ENCODE measurements at regions not wholly inside any gene's neighbourhood (a gene's known extent, or its start where the extent isn't known, plus 50 kb on each side); places are given as distances from the start of the nearest gene placed in this dataset.
"Not testable (repeated sequence)": the region's sequence is repeated elsewhere in the genome, so short reads cannot be mapped to it uniquely, and the experiment has no call there.

GRCh38 chr6:19979059-19979458 is 141.9 kb downstream of the ID4 start:
- DNase-seq, result no peak

GRCh38 chr6:19979986-19980385 is 142.8 kb downstream of the ID4 start:
- no peak for DNase-seq

GRCh38 chr6:19983374-19983773 is 146.2 kb downstream of the ID4 start:
- no peak for DNase-seq

GRCh38 chr6:19986691-19987438 is 149.7 kb downstream of the ID4 start:
- no peak for DNase-seq

GRCh38 chr6:19988555-19988954 is 151.4 kb downstream of the ID4 start:
- peak; percentile 17 for DNase-seq

GRCh38 chr6:19991176-19991575 is 154.0 kb downstream of the ID4 start:
- DNase-seq, result no peak

- no peak for DNase-seq
These were observed 157.7 kb downstream of the ID4 start for GRCh38 chr6:19994909-19995308.

- no peak for DNase-seq
These were observed 158.5 kb downstream of the ID4 start for GRCh38 chr6:19995575-19996257.

- DNase-seq, result no peak
These were observed 159.9 kb downstream of the ID4 start for GRCh38 chr6:19997104-19997503.

GRCh38 chr6:19998541-19998940 is 161.4 kb downstream of the ID4 start:
- no peak for DNase-seq

- peak; percentile 59 for DNase-seq
These were observed 162.4 kb downstream of the ID4 start for GRCh38 chr6:19999319-20000191.

- no peak for DNase-seq
These were observed 164.1 kb downstream of the ID4 start for GRCh38 chr6:20001286-20001685.

GRCh38 chr6:20006037-20006436 is 168.9 kb downstream of the ID4 start:
- DNase-seq, result no peak

GRCh38 chr6:20008131-20008530 is 171.0 kb downstream of the ID4 start:
- DNase-seq, result no peak

- DNase-seq, result no peak
These were observed 176.1 kb downstream of the ID4 start for GRCh38 chr6:20013066-20013861.

- DNase-seq, result no peak
These were observed 177.3 kb downstream of the ID4 start for GRCh38 chr6:20014508-20014907.

GRCh38 chr6:20020526-20020925 is 183.4 kb downstream of the ID4 start:
- no peak for DNase-seq

GRCh38 chr6:20021795-20022194 is 184.6 kb downstream of the ID4 start:
- no peak for DNase-seq

- DNase-seq, result not testable (repeated sequence)
These were observed 186.6 kb downstream of the ID4 start for GRCh38 chr6:20023549-20024315.

- no peak for DNase-seq
These were observed 187.1 kb downstream of the ID4 start for GRCh38 chr6:20024316-20024673.

- DNase-seq, result no peak
These were observed 187.3 kb downstream of the MBOAT1 start for GRCh38 chr6:20024978-20025377.

- DNase-seq, result no peak
These were observed 186.6 kb downstream of the MBOAT1 start for GRCh38 chr6:20025681-20026080.
